Epidermal melanocyte (primary cell): ENCODE measurements at regions not wholly inside any gene's neighbourhood (a gene's known extent, or its start where the extent isn't known, plus 50 kb on each side); places are given as distances from the start of the nearest gene placed in this dataset.

Source experiments
- DNase-seq: peaks from one replicate; pipeline ENCODE4 v3.0.0; 2011; ENCODE audit warnings: low spot score; ENCODE audit not compliant: insufficient read length

- no peak for DNase-seq
These were observed 160.3 kb downstream of the PTEN start for GRCh38 chr10:88023676-88024075.

- no peak for DNase-seq
These were observed 162.6 kb downstream of the PTEN start for GRCh38 chr10:88026031-88026430.

GRCh38 chr10:88027570-88027969 lies 164.1 kb downstream of the PTEN start:
- DNase-seq: no peak

GRCh38 chr10:88028072-88028471 lies 164.6 kb downstream of the PTEN start:
- no peak for DNase-seq

GRCh38 chr10:88028654-88029053 lies 165.2 kb downstream of the PTEN start:
- DNase-seq: no peak

- DNase-seq: no peak
These were observed 169.1 kb downstream of the PTEN start for GRCh38 chr10:88032566-88032965.

GRCh38 chr10:88033385-88033784 lies 170.0 kb downstream of the PTEN start:
- DNase-seq: no peak

GRCh38 chr10:88033793-88034192 lies 170.4 kb downstream of the PTEN start:
- DNase-seq: no peak

- no peak for DNase-seq
These were observed 172.7 kb downstream of the PTEN start for GRCh38 chr10:88036126-88036525.

- DNase-seq: no peak
These were observed 174.2 kb downstream of the PTEN start for GRCh38 chr10:88037623-88038022.

GRCh38 chr10:88038268-88038667 lies 174.8 kb downstream of the PTEN start:
- DNase-seq: no peak

- DNase-seq: no peak
These were observed 176.2 kb downstream of the PTEN start for GRCh38 chr10:88039496-88040200.

GRCh38 chr10:88041243-88042159 lies 178.1 kb downstream of the PTEN start:
- no peak for DNase-seq

- DNase-seq: peak; percentile 23
These were observed 179.0 kb downstream of the PTEN start for GRCh38 chr10:88042160-88043100.

- DNase-seq: no peak
These were observed 181.7 kb downstream of the PTEN start for GRCh38 chr10:88045096-88045495.

- DNase-seq: no peak
These were observed 182.4 kb downstream of the PTEN start for GRCh38 chr10:88045656-88046415.

- DNase-seq: no peak
These were observed 184.2 kb downstream of the PTEN start for GRCh38 chr10:88047579-88047978.

- no peak for DNase-seq
These were observed 184.9 kb downstream of the PTEN start for GRCh38 chr10:88048312-88048711.

GRCh38 chr10:88049204-88049603 lies 185.8 kb downstream of the PTEN start:
- no peak for DNase-seq

- no peak for DNase-seq
These were observed 194.3 kb downstream of the PTEN start for GRCh38 chr10:88057720-88058119.

- DNase-seq: no peak
These were observed 195.3 kb downstream of the PTEN start for GRCh38 chr10:88058750-88059149.
